ENCODE measurements at regions not wholly inside any gene's neighbourhood (a gene's known extent, or its start where the extent isn't known, plus 50 kb on each side); places are given as distances from the start of the nearest gene placed in this dataset.

GRCh38 chr13:31905961-31906360 is 125.6 kb upstream of the FRY start:
- H3K4me3 ChIP-seq (ENCODE audit: low read length in 3 of 3) = peak overlapping the region in 1 of 3 donors; percentile 48
- no peaks in the 10 kb centered on the region for H3K36me3 ChIP-seq (ENCODE audit: control insufficient read depth in 3 of 3, insufficient read depth in 3 of 3, low read length in 3 of 3)
- H3K27ac ChIP-seq (ENCODE audit: low read depth, low read length) = no peak overlapping the region
- H3K9me3 ChIP-seq (ENCODE audit: control insufficient read depth in 3 of 3, low read length in 3 of 3) = no peaks in the 10 kb centered on the region
- no peaks in the 10 kb centered on the region for H3K27me3 ChIP-seq (ENCODE audit: control insufficient read depth in 3 of 3, insufficient read depth in 3 of 3, low read length in 3 of 3)
- H3K4me1 ChIP-seq (ENCODE audit: control insufficient read depth in 3 of 3, insufficient read depth in 3 of 3, low read length in 3 of 3) = peaks cover 3 to 13% (median 8%) of the 10 kb centered on the region in 3 donors
- no peak overlapping the region for H3K9ac ChIP-seq (ENCODE audit: low read depth in 1 of 3, low read length in 3 of 3)

- Histone ChIP-seq H3K27me3 (ENCODE audit: control insufficient read depth in 3 of 3, insufficient read depth in 3 of 3, low read length in 3 of 3) (no peaks in the 10 kb centered on the region), H3K27ac (ENCODE audit: low read depth, low read length) (no peak overlapping the region), H3K9ac (ENCODE audit: low read depth in 1 of 3, low read length in 3 of 3) (no peak overlapping the region), H3K4me1 (ENCODE audit: control insufficient read depth in 3 of 3, insufficient read depth in 3 of 3, low read length in 3 of 3) (peaks cover 3 to 13% (median 8%) of the 10 kb centered on the region in 3 donors), H3K4me3 (ENCODE audit: low read length in 3 of 3) (no peak overlapping the region), H3K36me3 (ENCODE audit: control insufficient read depth in 3 of 3, insufficient read depth in 3 of 3, low read length in 3 of 3) (no peaks in the 10 kb centered on the region), H3K9me3 (ENCODE audit: control insufficient read depth in 3 of 3, low read length in 3 of 3) (no peaks in the 10 kb centered on the region)
Measured at GRCh38 chr13:31908696-31909411, 122.7 kb upstream of the FRY start.

- H3K9ac ChIP-seq (ENCODE audit: low read depth in 1 of 3, low read length in 3 of 3) = no peak overlapping the region
- H3K27ac ChIP-seq (ENCODE audit: low read depth, low read length) = no peak overlapping the region
- H3K4me3 ChIP-seq (ENCODE audit: low read length in 3 of 3) = no peak overlapping the region
Measured at GRCh38 chr13:31909864-31910551, 121.6 kb upstream of the FRY start.

DNA sequence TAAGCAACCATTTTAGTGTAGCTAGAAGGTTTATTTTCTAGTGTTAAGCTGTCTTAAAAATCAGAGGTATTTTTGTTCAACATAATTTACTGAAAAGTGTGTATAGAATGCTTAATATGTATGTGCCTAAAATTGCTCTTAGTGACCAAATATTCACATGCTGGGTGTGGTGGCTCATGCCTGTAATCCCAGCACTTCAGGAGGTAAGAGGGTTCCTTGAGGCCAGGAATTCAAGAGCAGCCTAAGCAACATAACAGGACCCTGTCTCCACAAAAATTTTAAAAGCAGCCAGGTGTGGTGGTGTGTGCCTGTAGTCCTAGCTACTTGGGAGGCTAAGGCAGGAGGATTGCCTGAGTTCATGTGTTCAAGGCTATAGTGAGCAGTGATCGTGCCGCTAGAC is 120.9 kb upstream of the FRY start:
- Histone ChIP-seq H3K27me3 (ENCODE audit: control insufficient read depth in 3 of 3, insufficient read depth in 3 of 3, low read length in 3 of 3) (no peaks in the 10 kb centered on the region), H3K27ac (ENCODE audit: low read depth, low read length) (no peak overlapping the region), H3K9me3 (ENCODE audit: control insufficient read depth in 3 of 3, low read length in 3 of 3) (no peaks in the 10 kb centered on the region), H3K36me3 (ENCODE audit: control insufficient read depth in 3 of 3, insufficient read depth in 3 of 3, low read length in 3 of 3) (no peaks in the 10 kb centered on the region), H3K9ac (ENCODE audit: low read depth in 1 of 3, low read length in 3 of 3) (no peak overlapping the region), H3K4me1 (ENCODE audit: control insufficient read depth in 3 of 3, insufficient read depth in 3 of 3, low read length in 3 of 3) (peaks cover 3 to 13% (median 8%) of the 10 kb centered on the region in 3 donors), H3K4me3 (ENCODE audit: low read length in 3 of 3) (no peak overlapping the region)

More at GRCh38 chr13:31909864-31910551, 121.6 kb upstream of the FRY start:
- H3K9me3 ChIP-seq (ENCODE audit: control insufficient read depth in 3 of 3, low read length in 3 of 3) = no peaks in the 10 kb centered on the region
- H3K27me3 ChIP-seq (ENCODE audit: control insufficient read depth in 3 of 3, insufficient read depth in 3 of 3, low read length in 3 of 3) = no peaks in the 10 kb centered on the region
- no peaks in the 10 kb centered on the region for H3K36me3 ChIP-seq (ENCODE audit: control insufficient read depth in 3 of 3, insufficient read depth in 3 of 3, low read length in 3 of 3)
- peaks cover 3 to 13% (median 8%) of the 10 kb centered on the region in 3 donors for H3K4me1 ChIP-seq (ENCODE audit: control insufficient read depth in 3 of 3, insufficient read depth in 3 of 3, low read length in 3 of 3)

DNA sequence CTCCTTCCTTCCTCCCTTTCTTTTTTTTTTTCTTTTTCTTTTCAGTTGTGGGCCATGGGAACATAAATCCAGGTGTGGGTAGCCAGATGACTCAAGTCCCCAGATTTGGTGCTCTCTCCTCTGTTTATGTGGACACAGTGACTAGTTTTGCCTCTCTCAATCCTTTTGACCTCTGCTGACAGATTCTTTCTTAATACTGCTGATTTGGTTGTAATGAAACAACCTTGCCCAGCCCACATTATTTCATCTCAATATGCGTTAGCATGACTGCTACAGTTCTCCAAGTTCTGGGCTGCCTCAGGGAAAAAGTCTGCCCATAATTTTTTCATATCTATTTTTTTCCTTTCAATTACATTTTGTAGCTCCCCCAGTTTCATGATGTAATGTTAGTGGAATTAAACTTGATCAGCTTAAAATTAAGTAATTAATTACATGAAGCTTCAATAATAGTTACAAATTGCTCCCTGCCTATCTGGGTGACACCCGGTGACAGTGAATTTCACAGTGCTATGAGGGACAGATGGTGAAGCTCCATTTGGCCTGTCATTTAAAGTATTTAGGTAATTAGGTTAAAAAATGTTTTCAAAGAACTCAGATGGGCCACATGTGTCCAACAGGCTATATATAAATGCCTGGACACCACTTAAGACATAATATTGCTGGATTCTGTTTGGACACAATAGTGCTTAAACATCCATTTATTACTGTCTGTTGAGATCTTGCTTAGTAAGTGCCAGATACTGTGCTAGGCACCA is 118.8 kb upstream of the FRY start:
- Histone ChIP-seq H3K4me1 (ENCODE audit: control insufficient read depth in 3 of 3, insufficient read depth in 3 of 3, low read length in 3 of 3) (peaks cover 0 to 10% (median 8%) of the 10 kb centered on the region in 3 donors), H3K4me3 (ENCODE audit: low read length in 3 of 3) (no peak overlapping the region)

GRCh38 chr13:31913459-31913858 is 118.1 kb upstream of the FRY start:
- Histone ChIP-seq H3K9me3 (ENCODE audit: control insufficient read depth in 3 of 3, low read length in 3 of 3) (no peaks in the 10 kb centered on the region), H3K27me3 (ENCODE audit: control insufficient read depth in 3 of 3, insufficient read depth in 3 of 3, low read length in 3 of 3) (no peaks in the 10 kb centered on the region), H3K9ac (ENCODE audit: low read depth in 1 of 3, low read length in 3 of 3) (no peak overlapping the region), H3K27ac (ENCODE audit: low read depth, low read length) (no peak overlapping the region), H3K36me3 (ENCODE audit: control insufficient read depth in 3 of 3, insufficient read depth in 3 of 3, low read length in 3 of 3) (no peaks in the 10 kb centered on the region), H3K4me1 (ENCODE audit: control insufficient read depth in 3 of 3, insufficient read depth in 3 of 3, low read length in 3 of 3) (peaks cover 0 to 10% (median 6%) of the 10 kb centered on the region in 3 donors), H3K4me3 (ENCODE audit: low read length in 3 of 3) (no peak overlapping the region)

More for the DNA sequence above, 118.8 kb upstream of the FRY start:
- no peaks in the 10 kb centered on the region for H3K36me3 ChIP-seq (ENCODE audit: control insufficient read depth in 3 of 3, insufficient read depth in 3 of 3, low read length in 3 of 3)
- H3K27ac ChIP-seq (ENCODE audit: low read depth, low read length) = no peak overlapping the region
- no peaks in the 10 kb centered on the region for H3K27me3 ChIP-seq (ENCODE audit: control insufficient read depth in 3 of 3, insufficient read depth in 3 of 3, low read length in 3 of 3)
- H3K9me3 ChIP-seq (ENCODE audit: control insufficient read depth in 3 of 3, low read length in 3 of 3) = no peaks in the 10 kb centered on the region
- H3K9ac ChIP-seq (ENCODE audit: low read depth in 1 of 3, low read length in 3 of 3) = no peak overlapping the region

DNA sequence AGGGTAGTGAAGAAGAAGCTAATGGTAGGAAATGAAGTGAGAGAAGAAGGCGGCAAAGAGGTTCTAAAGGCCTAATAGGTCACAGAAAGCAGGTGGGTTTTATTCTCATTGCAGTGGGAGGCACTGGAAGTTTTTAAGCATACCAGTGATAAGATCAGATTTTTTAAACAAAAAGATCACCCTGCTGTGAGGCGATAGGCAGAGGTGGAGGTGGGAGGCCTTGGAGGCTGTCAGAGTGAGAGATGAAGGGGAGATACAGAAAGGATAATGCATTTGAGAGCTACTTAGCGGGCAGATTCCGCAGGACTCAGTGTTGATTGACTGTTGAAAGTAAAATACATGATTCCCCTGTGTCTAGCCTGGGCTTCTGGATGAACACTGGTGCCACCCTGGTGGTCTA is 116.7 kb upstream of the FRY start:
- H3K27ac ChIP-seq (ENCODE audit: low read depth, low read length) = no peak overlapping the region

GRCh38 chr13:31918707-31919106 is 112.9 kb upstream of the FRY start:
- H3K9me3 ChIP-seq (ENCODE audit: control insufficient read depth in 3 of 3, low read length in 3 of 3) = no peaks in the 10 kb centered on the region
- no peak overlapping the region for H3K4me3 ChIP-seq (ENCODE audit: low read length in 3 of 3)
- no peak overlapping the region for H3K27ac ChIP-seq (ENCODE audit: low read depth, low read length)
- H3K9ac ChIP-seq (ENCODE audit: low read depth in 1 of 3, low read length in 3 of 3) = no peak overlapping the region
- no peaks in the 10 kb centered on the region for H3K27me3 ChIP-seq (ENCODE audit: control insufficient read depth in 3 of 3, insufficient read depth in 3 of 3, low read length in 3 of 3)
- no peaks in the 10 kb centered on the region for H3K36me3 ChIP-seq (ENCODE audit: control insufficient read depth in 3 of 3, insufficient read depth in 3 of 3, low read length in 3 of 3)
- H3K4me1 ChIP-seq (ENCODE audit: control insufficient read depth in 3 of 3, insufficient read depth in 3 of 3, low read length in 3 of 3) = no peaks in the 10 kb centered on the region

More for the DNA sequence above, 116.7 kb upstream of the FRY start:
- no peaks in the 10 kb centered on the region for H3K27me3 ChIP-seq (ENCODE audit: control insufficient read depth in 3 of 3, insufficient read depth in 3 of 3, low read length in 3 of 3)
- H3K4me3 ChIP-seq (ENCODE audit: low read length in 3 of 3) = no peak overlapping the region
- H3K9ac ChIP-seq (ENCODE audit: low read depth in 1 of 3, low read length in 3 of 3) = no peak overlapping the region
- H3K9me3 ChIP-seq (ENCODE audit: control insufficient read depth in 3 of 3, low read length in 3 of 3) = no peaks in the 10 kb centered on the region
- H3K4me1 ChIP-seq (ENCODE audit: control insufficient read depth in 3 of 3, insufficient read depth in 3 of 3, low read length in 3 of 3) = peaks cover 0 to under 1% (median under 1%) of the 10 kb centered on the region in 3 donors
- H3K36me3 ChIP-seq (ENCODE audit: control insufficient read depth in 3 of 3, insufficient read depth in 3 of 3, low read length in 3 of 3) = no peaks in the 10 kb centered on the region

DNA sequence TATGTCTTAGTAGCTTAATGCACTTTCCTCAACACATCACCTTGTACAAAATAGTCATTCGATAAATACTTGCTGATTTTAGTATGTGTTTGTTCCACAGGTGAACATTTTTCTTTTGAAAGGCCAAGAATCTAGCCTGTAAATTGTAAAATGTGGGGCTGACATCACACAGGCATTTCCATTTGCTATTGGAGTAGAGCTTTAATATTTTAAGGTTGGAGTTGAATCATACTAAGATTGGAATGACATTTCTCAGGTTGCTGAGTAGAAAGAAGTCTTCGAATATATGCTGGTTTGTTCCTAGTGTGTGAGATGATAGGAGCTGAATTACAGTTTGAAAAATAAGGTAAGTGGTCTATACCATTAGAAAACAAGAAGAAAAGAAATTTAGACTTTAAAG is 112.3 kb upstream of the FRY start:
- H3K27ac ChIP-seq (ENCODE audit: low read depth, low read length) = no peak overlapping the region
- H3K9ac ChIP-seq (ENCODE audit: low read depth in 1 of 3, low read length in 3 of 3) = no peak overlapping the region
- H3K27me3 ChIP-seq (ENCODE audit: control insufficient read depth in 3 of 3, insufficient read depth in 3 of 3, low read length in 3 of 3) = no peaks in the 10 kb centered on the region
- H3K36me3 ChIP-seq (ENCODE audit: control insufficient read depth in 3 of 3, insufficient read depth in 3 of 3, low read length in 3 of 3) = no peaks in the 10 kb centered on the region
- no peaks in the 10 kb centered on the region for H3K4me1 ChIP-seq (ENCODE audit: control insufficient read depth in 3 of 3, insufficient read depth in 3 of 3, low read length in 3 of 3)
- H3K9me3 ChIP-seq (ENCODE audit: control insufficient read depth in 3 of 3, low read length in 3 of 3) = no peaks in the 10 kb centered on the region
- no peak overlapping the region for H3K4me3 ChIP-seq (ENCODE audit: low read length in 3 of 3)
